Parathyroid adenoma (tissue), 2 donors: ENCODE measurements at regions not wholly inside any gene's neighbourhood (a gene's known extent, or its start where the extent isn't known, plus 50 kb on each side); places are given as distances from the start of the nearest gene placed in this dataset.

Experiments used
- H2AFZ ChIP-seq: fragments of 300-600 bp; sonication (generic); one replicate; pipeline ENCODE4 v1.7.0; 2017; ENCODE audit warnings: antibody characterized with exemption, mild to moderate bottlenecking
- H3K27ac ChIP-seq: fragments of 300-600 bp; sonication (generic); one replicate; pipeline ENCODE4 v1.7.0; 2017
- H3K27me3 ChIP-seq: fragments of 300-600 bp; sonication (generic); one replicate; pipeline ENCODE4 v1.7.0; 2017; ENCODE audit warnings: low read length; ENCODE audit not compliant: control insufficient read depth, insufficient read depth
- H3K36me3 ChIP-seq: fragments of 300-600 bp; sonication (generic); one replicate; pipeline ENCODE4 v1.7.0; 2017; ENCODE audit warnings: low read length; ENCODE audit not compliant: control insufficient read depth, insufficient read depth
- H3K4me1 ChIP-seq: fragments of 300-600 bp; sonication (generic); one replicate; pipeline ENCODE4 v1.7.0; 2017; ENCODE audit warnings: control low read depth
- H3K4me2 ChIP-seq: fragments of 300-600 bp; sonication (generic); one replicate; pipeline ENCODE4 v1.7.0; 2017; ENCODE audit warnings: low read length
- H3K4me3 ChIP-seq: fragments of 300-600 bp; sonication (generic); one replicate; pipeline ENCODE4 v1.7.0; 2017; ENCODE audit warnings: low read depth, low read length
- H3K79me2 ChIP-seq: fragments of 300-600 bp; sonication (generic); one replicate; pipeline ENCODE4 v1.7.0; 2017; ENCODE audit warnings: control low read depth
- H3K9ac ChIP-seq: fragments of 300-600 bp; sonication (generic); one replicate; pipeline ENCODE4 v1.7.0; 2017; ENCODE audit warnings: mild to moderate bottlenecking
- H3K9me3 ChIP-seq: fragments of 300-600 bp; sonication (generic); one replicate; pipeline ENCODE4 v1.7.0; 2017; ENCODE audit warnings: low read length; ENCODE audit not compliant: control insufficient read depth
- CTCF ChIP-seq: fragments of 300-600 bp; sonication (generic); IDR thresholded peaks from one replicate; pipeline ENCODE4 v1.7.0; 2017; ENCODE audit warnings: antibody characterized with exemption, mild to moderate bottlenecking
- donor health status: primary hyperparathyroidism.

- Histone ChIP-seq H3K27ac (no peak overlapping the region), H3K27me3 (no peaks in the 10 kb centered on the region), H3K4me3 (no peak overlapping the region), H3K4me2 (no peak overlapping the region), H3K36me3 (no peaks in the 10 kb centered on the region), H3K4me1 (no peaks in the 10 kb centered on the region), H3K79me2 (no peaks in the 10 kb centered on the region), H3K9me3 (no peaks in the 10 kb centered on the region), H2AFZ (no peak overlapping the region), H3K9ac (no peak overlapping the region)
- no peak for TF ChIP-seq CTCF
These were observed 161.4 kb upstream of the MAD2L1 start for GRCh38 chr4:120228086-120228485.

GRCh38 chr4:120227554-120227953, 160.9 kb upstream of the MAD2L1 start:
- Histone ChIP-seq H3K9me3 (no peaks in the 10 kb centered on the region), H3K27me3 (no peaks in the 10 kb centered on the region), H3K9ac (no peak overlapping the region), H3K4me3 (no peak overlapping the region), H3K36me3 (no peaks in the 10 kb centered on the region), H3K4me2 (no peak overlapping the region), H3K27ac (no peak overlapping the region), H3K79me2 (no peaks in the 10 kb centered on the region), H2AFZ (no peak overlapping the region), H3K4me1 (no peaks in the 10 kb centered on the region)
- no peak for TF ChIP-seq CTCF

- Histone ChIP-seq H3K9ac (no peak overlapping the region), H3K4me1 (no peaks in the 10 kb centered on the region)
- TF ChIP-seq CTCF = no peak
These were observed 158.9 kb upstream of the MAD2L1 start for GRCh38 chr4:120225527-120225926.

GRCh38 chr4:120218981-120219380, 152.3 kb upstream of the MAD2L1 start:
- no peak for TF ChIP-seq CTCF
- Histone ChIP-seq H3K27me3 (no peaks in the 10 kb centered on the region), H3K4me1 (no peaks in the 10 kb centered on the region), H3K27ac (no peak overlapping the region), H3K9me3 (no peaks in the 10 kb centered on the region), H3K4me2 (no peak overlapping the region), H3K79me2 (no peaks in the 10 kb centered on the region), H2AFZ (no peak overlapping the region), H3K36me3 (no peaks in the 10 kb centered on the region), H3K4me3 (no peak overlapping the region), H3K9ac (no peak overlapping the region)

More at GRCh38 chr4:120225527-120225926, 158.9 kb upstream of the MAD2L1 start:
- no peak overlapping the region for H2AFZ ChIP-seq
- H3K9me3 ChIP-seq = no peaks in the 10 kb centered on the region
- H3K27me3 ChIP-seq = no peaks in the 10 kb centered on the region
- no peak overlapping the region for H3K27ac ChIP-seq
- no peak overlapping the region for H3K4me2 ChIP-seq
- H3K79me2 ChIP-seq = no peaks in the 10 kb centered on the region
- H3K4me3 ChIP-seq = no peak overlapping the region
- no peaks in the 10 kb centered on the region for H3K36me3 ChIP-seq

- Histone ChIP-seq H3K4me3 (no peak overlapping the region), H3K9me3 (no peaks in the 10 kb centered on the region), H3K36me3 (no peaks in the 10 kb centered on the region), H3K27me3 (no peaks in the 10 kb centered on the region), H3K9ac (no peak overlapping the region), H3K27ac (no peak overlapping the region), H3K79me2 (no peaks in the 10 kb centered on the region), H3K4me1 (no peaks in the 10 kb centered on the region), H2AFZ (no peak overlapping the region), H3K4me2 (no peak overlapping the region)
- no peak for TF ChIP-seq CTCF
These were observed 148.7 kb upstream of the MAD2L1 start for GRCh38 chr4:120215350-120215749.
